SH-SY5Y (cell line): ENCODE measurements at regions not wholly inside any gene's neighbourhood (a gene's known extent, or its start where the extent isn't known, plus 50 kb on each side); places are given as distances from the start of the nearest gene placed in this dataset.

Experiments used
- GATA2 ChIP-seq: IDR thresholded peaks from 2 replicates; pipeline ENCODE4 v1.6.1; 2011; ENCODE audit warnings: mild to moderate bottlenecking, low read depth, low read length
- GATA3 ChIP-seq: IDR thresholded peaks from 2 replicates; pipeline ENCODE4 v1.6.1; 2011; ENCODE audit warnings: low read depth, mild to moderate bottlenecking, low read length, moderate library complexity

GRCh38 chr11:71181566-71181965, 70.8 kb downstream of the SHANK2 start:
- TF ChIP-seq GATA3 (no peak), GATA2 (no peak)
